CD4-positive, alpha-beta T cell (primary cell): ENCODE measurements at regions not wholly inside any gene's neighbourhood (a gene's known extent, or its start where the extent isn't known, plus 50 kb on each side); places are given as distances from the start of the nearest gene placed in this dataset.

Source experiments
- ATAC-seq: fragments of 200-7000 bp; cut with Tn5 transposase; one replicate; pipeline ENCODE4 v1.10.0; 2022; ENCODE audit warnings: mild to moderate bottlenecking; ENCODE audit not compliant: poor library complexity
- CTCF ChIA-PET: fragments of 350-600 bp; sonication (Branson Sonifier 250); formaldehyde crosslinking; loops from one replicate; lab custom pipeline; 2021; ENCODE audit warnings: antibody characterized with exemption, inconsistent platforms; lab: Charles Lee
- POLR2A ChIA-PET: fragments of 350-600 bp; sonication (Branson Sonifier 250); formaldehyde crosslinking; loops from one replicate; lab custom pipeline; 2021; ENCODE audit warnings: antibody characterized with exemption, inconsistent platforms; lab: Charles Lee
- DNase-seq, 14 experiments: peaks; one replicate each; pipeline ENCODE4 v3.0.0-alpha.2; 2013 to 2020; ENCODE audit warnings: mixed read lengths in 2 of 14
- H3K27ac ChIP-seq, 2 donors: one replicate each; pipeline versions ENCODE4 v1.5.1 to v1.7.0; 2013; ENCODE audit warnings: low read length in 2 of 2, low read depth in 1 of 2, mild to moderate bottlenecking in 1 of 2
- H3K27me3 ChIP-seq, 2 experiments: 1 replicate in 1 of 2; 2 replicates in 1 of 2; pipeline versions ENCODE4 v1.6.1 to v1.7.0; 2013; ENCODE audit warnings: low read length in 2 of 2, control low read depth in 1 of 2, mild to moderate bottlenecking in 1 of 2, moderate library complexity in 1 of 2; ENCODE audit not compliant: insufficient read depth in 2 of 2, control insufficient read depth in 1 of 2
- H3K36me3 ChIP-seq: one replicate; pipeline ENCODE4 v1.6.1; 2013; ENCODE audit warnings: low read length, control low read depth; ENCODE audit not compliant: insufficient read depth
- H3K4me1 ChIP-seq: one replicate; pipeline ENCODE4 v1.6.1; 2013; ENCODE audit warnings: low read length, control low read depth; ENCODE audit not compliant: insufficient read depth
- H3K4me3 ChIP-seq: one replicate; pipeline ENCODE4 v1.5.1; 2013; ENCODE audit warnings: mild to moderate bottlenecking, low read length, moderate library complexity
- H3K9me3 ChIP-seq, 2 experiments: 1 replicate in 1 of 2; 2 replicates in 1 of 2; pipeline versions ENCODE4 v1.6.1 to v1.7.0; 2013; ENCODE audit warnings: low read length in 2 of 2, mild to moderate bottlenecking in 2 of 2, control low read depth in 1 of 2, moderate library complexity in 1 of 2; ENCODE audit not compliant: control insufficient read depth in 1 of 2, insufficient read depth in 1 of 2
- H3K27ac Mint-ChIP-seq: one replicate; pipeline ENCODE4 v1.8.0; 2020; ENCODE audit warnings: mixed read lengths
- H3K27me3 Mint-ChIP-seq: one replicate; pipeline ENCODE4 v1.8.0; 2021; ENCODE audit warnings: mixed read lengths
- H3K36me3 Mint-ChIP-seq: one replicate; pipeline ENCODE4 v1.8.0; 2021; ENCODE audit warnings: low read depth, mixed read lengths
- H3K4me1 Mint-ChIP-seq: one replicate; pipeline ENCODE4 v1.8.0; 2021; ENCODE audit warnings: low read depth, mixed read lengths
- H3K4me3 Mint-ChIP-seq: one replicate; pipeline ENCODE4 v1.8.0; 2020; ENCODE audit warnings: mild to moderate bottlenecking, mixed read lengths
- H3K9me3 Mint-ChIP-seq: one replicate; pipeline ENCODE4 v1.8.0; 2020; ENCODE audit warnings: mixed read lengths
- intact Hi-C, 2 experiments: fragments of 100-400 bp; cut with DNase I in 1 of 2; cut with micrococcal nuclease in 1 of 2; formaldehyde crosslinking; loops; one replicate each; pipeline versions ENCODE4 v1.15.1 to v1.9.0; 2023 to 2025; cut with DNase I, micrococcal nuclease
- TF ChIP-seq, protein P1 (sequence below): fragments of 200-600 bp; IDR thresholded peaks from one replicate; pipeline ENCODE4 v1.8.0; 2022; ENCODE audit warnings: antibody characterized with exemption, mild to moderate bottlenecking

DNA sequence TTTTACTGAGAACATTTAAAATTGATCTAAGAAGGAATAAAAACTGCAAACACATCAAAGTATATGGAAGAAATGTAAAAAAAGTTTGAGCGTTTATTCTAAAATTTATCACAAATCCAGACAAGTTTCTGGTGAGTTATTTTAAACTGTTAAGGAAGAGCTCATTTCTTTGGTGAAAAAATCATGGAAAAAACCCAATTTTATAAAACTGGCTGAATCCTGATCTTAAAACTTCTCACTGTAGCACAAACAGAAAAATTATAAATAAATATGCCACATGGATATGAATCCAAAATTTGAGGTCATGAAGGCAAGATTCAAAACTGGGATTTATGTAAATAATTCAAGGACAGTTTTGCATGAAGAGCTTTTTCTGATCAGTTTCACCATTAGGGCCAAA is 205.1 kb upstream of the RGMA start:
- no peaks in the 10 kb centered on the region for H3K36me3 Mint-ChIP-seq

DNA sequence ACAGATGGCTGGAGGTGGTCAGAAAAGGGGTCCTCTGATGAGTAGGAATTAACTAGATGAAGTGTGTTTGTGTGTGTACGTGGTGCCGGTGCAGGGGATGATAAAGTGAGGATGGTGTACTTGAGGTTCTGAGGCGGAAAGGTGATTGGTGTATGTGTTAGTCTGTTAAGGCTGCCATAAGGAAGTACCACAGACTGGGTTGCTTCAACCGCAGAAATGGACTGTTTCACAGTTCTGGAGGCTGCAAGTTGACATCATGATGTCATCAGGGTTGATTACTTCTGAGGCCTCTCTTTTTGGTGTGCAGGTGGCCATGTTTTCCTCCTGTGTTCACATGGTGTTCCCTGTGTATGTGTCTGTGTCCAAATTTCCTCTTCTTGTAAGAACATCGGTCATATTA is 202.4 kb upstream of the RGMA start:
- H3K9me3 ChIP-seq = no peaks in the 10 kb centered on the region
- peaks cover 11% of the 10 kb centered on the region for H3K27me3 Mint-ChIP-seq
- no peaks in the 10 kb centered on the region for H3K4me1 ChIP-seq
- H3K27me3 ChIP-seq = peaks cover 0 to 4% of the 10 kb centered on the region in 2 experiments
- H3K4me1 Mint-ChIP-seq = no peaks in the 10 kb centered on the region
- H3K4me3 Mint-ChIP-seq = no peak overlapping the region
- H3K36me3 Mint-ChIP-seq = no peaks in the 10 kb centered on the region
- POLR2A ChIA-PET = no interaction called here
- DNase-seq = no peak
- H3K27ac ChIP-seq = no peak overlapping the region
- no peak for ATAC-seq
- no peaks in the 10 kb centered on the region for H3K9me3 Mint-ChIP-seq
- no peak overlapping the region for H3K27ac Mint-ChIP-seq
- TF ChIP-seq, protein P1, sequence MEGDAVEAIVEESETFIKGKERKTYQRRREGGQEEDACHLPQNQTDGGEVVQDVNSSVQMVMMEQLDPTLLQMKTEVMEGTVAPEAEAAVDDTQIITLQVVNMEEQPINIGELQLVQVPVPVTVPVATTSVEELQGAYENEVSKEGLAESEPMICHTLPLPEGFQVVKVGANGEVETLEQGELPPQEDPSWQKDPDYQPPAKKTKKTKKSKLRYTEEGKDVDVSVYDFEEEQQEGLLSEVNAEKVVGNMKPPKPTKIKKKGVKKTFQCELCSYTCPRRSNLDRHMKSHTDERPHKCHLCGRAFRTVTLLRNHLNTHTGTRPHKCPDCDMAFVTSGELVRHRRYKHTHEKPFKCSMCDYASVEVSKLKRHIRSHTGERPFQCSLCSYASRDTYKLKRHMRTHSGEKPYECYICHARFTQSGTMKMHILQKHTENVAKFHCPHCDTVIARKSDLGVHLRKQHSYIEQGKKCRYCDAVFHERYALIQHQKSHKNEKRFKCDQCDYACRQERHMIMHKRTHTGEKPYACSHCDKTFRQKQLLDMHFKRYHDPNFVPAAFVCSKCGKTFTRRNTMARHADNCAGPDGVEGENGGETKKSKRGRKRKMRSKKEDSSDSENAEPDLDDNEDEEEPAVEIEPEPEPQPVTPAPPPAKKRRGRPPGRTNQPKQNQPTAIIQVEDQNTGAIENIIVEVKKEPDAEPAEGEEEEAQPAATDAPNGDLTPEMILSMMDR = no peak
- H3K4me3 ChIP-seq = no peak overlapping the region
- CTCF ChIA-PET = no interaction called here
- H3K36me3 ChIP-seq = no peaks in the 10 kb centered on the region
- intact Hi-C loops = no loop called here

More for the DNA sequence above, 205.1 kb upstream of the RGMA start:
- no peaks in the 10 kb centered on the region for H3K4me1 ChIP-seq
- POLR2A ChIA-PET = no interaction called here
- H3K4me1 Mint-ChIP-seq = no peaks in the 10 kb centered on the region
- no peak overlapping the region for H3K4me3 ChIP-seq
- intact Hi-C loops = no loop called here
- CTCF ChIA-PET = no interaction called here
- no peaks in the 10 kb centered on the region for H3K9me3 Mint-ChIP-seq
- no peaks in the 10 kb centered on the region for H3K27me3 ChIP-seq
- no peaks in the 10 kb centered on the region for H3K36me3 ChIP-seq
- H3K27me3 Mint-ChIP-seq = peaks cover 6% of the 10 kb centered on the region
- H3K27ac ChIP-seq = no peak overlapping the region
- H3K9me3 ChIP-seq = no peaks in the 10 kb centered on the region
- no peak overlapping the region for H3K27ac Mint-ChIP-seq
- TF ChIP-seq, protein P1 = no peak
- no peak for DNase-seq
- ATAC-seq = no peak
- H3K4me3 Mint-ChIP-seq = no peak overlapping the region

DNA sequence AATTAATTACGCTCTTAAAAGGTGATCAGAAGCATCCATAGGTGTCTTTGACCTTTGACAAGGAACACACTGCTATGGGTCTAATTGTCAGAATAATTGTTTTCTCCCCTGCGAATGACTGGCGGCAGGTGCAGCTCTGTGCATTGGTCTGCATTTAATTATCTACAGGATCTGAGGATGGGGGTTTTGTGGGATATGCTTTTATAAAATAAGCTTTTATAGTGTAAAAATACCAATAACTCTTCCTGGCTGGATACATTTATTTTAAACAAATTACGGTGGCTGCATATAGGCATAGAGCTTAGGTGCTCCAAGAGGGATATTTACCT is 201.6 kb upstream of the RGMA start:
- Histone ChIP-seq H3K4me1 (no peaks in the 10 kb centered on the region), H3K36me3 (no peaks in the 10 kb centered on the region), H3K27ac (no peak overlapping the region), H3K9me3 (no peaks in the 10 kb centered on the region), H3K4me3 (no peak overlapping the region), H3K27me3 (peaks cover 0 to 4% of the 10 kb centered on the region in 2 experiments)
- Mint-ChIP-seq H3K4me1 (no peaks in the 10 kb centered on the region), H3K27me3 (peaks cover 11% of the 10 kb centered on the region), H3K27ac (no peak overlapping the region), H3K36me3 (no peaks in the 10 kb centered on the region), H3K4me3 (no peak overlapping the region), H3K9me3 (no peaks in the 10 kb centered on the region)
- TF ChIP-seq, protein P1 = no peak
- ChIA-PET CTCF (no interaction called here), POLR2A (no interaction called here)
- ATAC-seq (no peak), DNase-seq (no peak)
- intact Hi-C loops = no loop called here
